Calu3 (cell line): ENCODE measurements at regions not wholly inside any gene's neighbourhood (a gene's known extent, or its start where the extent isn't known, plus 50 kb on each side); places are given as distances from the start of the nearest gene placed in this dataset.

Experiments
- BruUV-seq: library from RNA; stranded (reverse); fragments of 400-500 nt; replicated peaks from 2 replicates; lab custom pipeline; 2021; lab: Mats Ljungman, UMichigan
- CTCF ChIA-PET: fragments of 300-600 bp; sonication (Branson Sonifier 250); formaldehyde crosslinking; loops from one replicate; lab custom pipeline; 2022; ENCODE audit warnings: antibody characterized with exemption; lab: Charles Lee
- DNase-seq: peaks from one replicate; pipeline ENCODE4 v3.0.0; 2022
- H3K27ac Mint-ChIP-seq: one replicate; pipeline ENCODE4 v1.8.0; 2022; ENCODE audit warnings: mixed read lengths; ENCODE audit not compliant: unreplicated experiment
- H3K27me3 Mint-ChIP-seq: one replicate; pipeline ENCODE4 v1.8.0; 2022; ENCODE audit warnings: mixed read lengths; ENCODE audit not compliant: unreplicated experiment
- H3K36me3 Mint-ChIP-seq: one replicate; pipeline ENCODE4 v1.8.0; 2022; ENCODE audit warnings: mild to moderate bottlenecking, moderate library complexity, mixed read lengths; ENCODE audit not compliant: insufficient read depth, unreplicated experiment
- H3K4me1 Mint-ChIP-seq: one replicate; pipeline ENCODE4 v1.8.0; 2022; ENCODE audit warnings: mild to moderate bottlenecking, low read depth, mixed read lengths; ENCODE audit not compliant: unreplicated experiment
- H3K4me3 Mint-ChIP-seq: one replicate; pipeline ENCODE4 v1.8.0; 2022; ENCODE audit warnings: mild to moderate bottlenecking, low read depth, moderate library complexity, mixed read lengths; ENCODE audit not compliant: unreplicated experiment
- H3K9me3 Mint-ChIP-seq: one replicate; pipeline ENCODE4 v1.8.0; 2022; ENCODE audit warnings: low read depth, mixed read lengths; ENCODE audit not compliant: unreplicated experiment
- CTCF ChIP-seq: fragments of 200-600 bp; IDR thresholded peaks from one replicate; pipeline ENCODE4 v1.8.0; 2022; ENCODE audit warnings: antibody characterized with exemption; ENCODE audit not compliant: unreplicated experiment
- intact Hi-C: fragments of 100-400 bp; cut with micrococcal nuclease; formaldehyde crosslinking; loops from one replicate; pipeline ENCODE4 v1.10.0; 2022; ENCODE audit not compliant: unreplicated experiment

- intact Hi-C loops = no loop called here
- Mint-ChIP-seq H3K27ac (no peak overlapping the region), H3K4me1 (peaks cover 11% of the 10 kb centered on the region), H3K36me3 (no peaks in the 10 kb centered on the region), H3K4me3 (no peak overlapping the region), H3K9me3 (no peaks in the 10 kb centered on the region), H3K27me3 (no peaks in the 10 kb centered on the region)
- no TSS peak for BruUV-seq
- CTCF ChIA-PET = no interaction called here
- TF ChIP-seq CTCF = no peak
- DNase-seq = no peak
Measured at GRCh38 chr10:3419719-3420495, 247.3 kb upstream of the PITRM1 start.

- no peak overlapping the region for H3K4me3 Mint-ChIP-seq
- no peaks in the 10 kb centered on the region for H3K27me3 Mint-ChIP-seq
- H3K4me1 Mint-ChIP-seq = peaks cover under 1% of the 10 kb centered on the region
- no peak for TF ChIP-seq CTCF
- BruUV-seq = no TSS peak
- H3K9me3 Mint-ChIP-seq = no peaks in the 10 kb centered on the region
- no peak for DNase-seq
- H3K27ac Mint-ChIP-seq = no peak overlapping the region
- H3K36me3 Mint-ChIP-seq = no peaks in the 10 kb centered on the region
- CTCF ChIA-PET = interaction anchor here (0.5 to 0.7 kb wide), 2 partner anchors 74 to 487 kb away, joined by 4 to 5 read pairs; no protein-coding TSS in a partner anchor
- intact Hi-C loops = no loop called here
Measured at GRCh38 chr10:3418926-3419325, 246.3 kb upstream of the PITRM1 start.

GRCh38 chr10:3418041-3418754 is 245.6 kb upstream of the PITRM1 start:
- no peak overlapping the region for H3K4me3 Mint-ChIP-seq
- CTCF ChIA-PET = interaction anchor here (0.7 kb wide), 1 partner anchor 486 kb away, joined by 5 read pairs; no protein-coding TSS in a partner anchor
- H3K4me1 Mint-ChIP-seq = no peaks in the 10 kb centered on the region
- TF ChIP-seq CTCF = no peak
- no TSS peak for BruUV-seq
- H3K36me3 Mint-ChIP-seq = no peaks in the 10 kb centered on the region
- no peaks in the 10 kb centered on the region for H3K27me3 Mint-ChIP-seq
- H3K9me3 Mint-ChIP-seq = no peaks in the 10 kb centered on the region
- intact Hi-C loops = no loop called here
- H3K27ac Mint-ChIP-seq = no peak overlapping the region
- DNase-seq = no peak

- DNase-seq = no peak
- Mint-ChIP-seq H3K27ac (no peak overlapping the region), H3K9me3 (no peaks in the 10 kb centered on the region), H3K36me3 (no peaks in the 10 kb centered on the region), H3K4me3 (no peak overlapping the region), H3K27me3 (no peaks in the 10 kb centered on the region), H3K4me1 (no peaks in the 10 kb centered on the region)
- no peak for TF ChIP-seq CTCF
- no TSS peak for BruUV-seq
- intact Hi-C loops = no loop called here
- CTCF ChIA-PET = no interaction called here
Measured at GRCh38 chr10:3417096-3417495, 244.5 kb upstream of the PITRM1 start.
